NOMO-1 treated with dmso at 0.1 percent for 144 hours (cell line): ENCODE measurements at regions not wholly inside any gene's neighbourhood (a gene's known extent, or its start where the extent isn't known, plus 50 kb on each side); places are given as distances from the start of the nearest gene placed in this dataset.

Source experiments
- DNase-seq: peaks from one replicate; lab custom pipeline; 2025; ENCODE audit not compliant: unreplicated experiment; lab: John Stamatoyannopoulos, UW

- no peak for DNase-seq
These were observed 247.1 kb upstream of the CDIN1 start for GRCh38 chr15:36332301-36332700.

- no peak for DNase-seq
These were observed 246.5 kb upstream of the CDIN1 start for GRCh38 chr15:36332896-36333295.

GRCh38 chr15:36334059-36334458, 245.4 kb upstream of the CDIN1 start:
- no peak for DNase-seq

GRCh38 chr15:36335224-36335623, 244.2 kb upstream of the CDIN1 start:
- DNase-seq = no peak

GRCh38 chr15:36335659-36336058, 243.8 kb upstream of the CDIN1 start:
- DNase-seq = no peak

- DNase-seq = no peak
These were observed 234.5 kb upstream of the CDIN1 start for GRCh38 chr15:36344887-36345286.

DNA sequence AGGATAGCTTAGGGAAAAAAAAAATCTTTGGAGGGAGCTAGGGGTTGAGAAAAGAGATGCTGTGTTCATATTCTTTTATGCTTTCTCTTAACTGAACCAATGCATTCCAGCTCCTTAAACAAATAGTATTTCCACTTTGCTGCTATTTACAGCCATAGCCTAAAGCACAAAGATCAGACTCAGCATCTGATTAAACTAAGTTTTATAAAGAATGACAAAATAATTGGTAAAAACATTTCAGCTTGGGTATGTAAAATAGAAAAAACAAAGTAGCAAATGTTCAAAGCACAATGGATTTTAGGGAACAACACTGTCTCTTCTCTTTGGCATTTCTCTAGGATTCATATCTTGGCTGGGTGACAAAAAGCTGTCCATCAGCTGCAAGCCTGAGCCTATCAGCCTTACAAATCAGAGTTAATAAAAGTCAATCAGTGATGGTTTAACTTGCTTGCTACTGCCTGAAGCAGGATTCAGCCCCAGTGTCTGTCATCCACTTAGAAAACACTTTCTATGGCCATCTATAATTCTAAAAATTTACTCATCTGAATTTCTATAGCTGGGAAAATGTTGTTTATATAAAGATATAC, 232.1 kb upstream of the CDIN1 start:
- DNase-seq = no peak

DNA sequence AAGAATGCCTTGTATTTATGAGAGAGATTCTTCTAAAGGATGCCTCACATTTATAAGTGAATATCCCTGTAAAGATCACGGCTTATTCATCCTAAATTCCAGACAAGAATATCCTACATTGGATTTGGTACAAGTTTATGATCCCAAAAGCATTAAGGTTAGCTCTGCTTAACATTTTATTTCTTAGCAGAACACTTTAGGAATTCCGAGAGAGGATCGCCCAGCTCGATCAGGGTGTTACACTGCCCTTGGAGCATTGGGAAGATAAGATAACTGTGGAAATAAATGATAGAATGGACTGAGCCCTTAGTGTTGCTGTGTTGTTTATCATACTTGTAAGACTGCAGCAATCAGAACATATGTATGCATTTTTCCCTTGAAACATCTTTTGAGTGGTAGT, 223.0 kb upstream of the CDIN1 start:
- no peak for DNase-seq

DNA sequence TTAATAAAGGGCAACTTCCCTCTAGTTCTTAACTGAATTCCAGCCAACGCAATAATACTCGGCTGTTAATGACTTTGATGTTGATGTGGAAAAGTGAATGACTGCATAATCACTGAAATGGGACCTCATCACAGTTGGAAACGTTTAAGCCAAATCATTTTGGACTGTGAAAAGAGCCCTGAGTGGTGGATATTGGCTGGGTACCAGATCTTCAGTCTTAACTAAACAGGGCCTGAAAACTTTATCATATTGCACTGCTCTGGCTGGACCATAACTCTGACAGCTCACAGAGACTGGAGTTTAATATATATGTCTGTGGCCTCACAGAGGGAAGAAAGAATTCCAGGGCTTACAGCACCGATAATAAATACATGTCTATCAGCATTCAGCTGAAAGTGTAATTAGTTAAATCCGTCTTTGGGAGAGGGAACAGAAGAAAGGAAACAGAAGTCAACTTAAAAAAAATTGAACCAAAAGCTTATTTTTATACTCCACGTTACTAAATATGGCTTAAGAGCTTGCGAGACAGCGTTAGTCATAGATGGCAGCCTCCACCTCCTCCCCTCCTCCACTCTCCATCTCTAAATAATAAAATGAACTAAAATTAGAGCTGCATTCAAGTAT, 222.3 kb upstream of the CDIN1 start:
- peak; percentile 41 for DNase-seq

DNA sequence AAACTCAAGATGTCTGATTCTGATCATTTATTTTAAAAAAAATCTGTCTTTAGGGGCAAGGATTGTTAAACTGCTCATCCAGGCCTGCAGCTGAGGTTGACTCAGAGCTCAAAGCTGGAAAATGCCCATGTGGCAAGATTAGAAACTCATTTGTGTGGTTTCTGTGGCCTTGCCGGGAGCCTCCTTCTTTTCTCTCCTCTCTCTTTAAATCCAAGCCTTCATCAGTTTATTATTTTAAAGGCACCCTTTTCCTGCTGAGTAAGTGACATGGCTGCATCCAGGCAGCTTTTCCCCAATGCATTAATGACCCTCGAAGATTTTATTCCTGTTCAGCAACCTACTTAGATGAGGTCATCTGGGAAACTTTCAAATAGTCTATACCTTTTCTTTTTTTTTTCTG, 221.3 kb upstream of the CDIN1 start:
- peak; percentile 23 for DNase-seq

DNA sequence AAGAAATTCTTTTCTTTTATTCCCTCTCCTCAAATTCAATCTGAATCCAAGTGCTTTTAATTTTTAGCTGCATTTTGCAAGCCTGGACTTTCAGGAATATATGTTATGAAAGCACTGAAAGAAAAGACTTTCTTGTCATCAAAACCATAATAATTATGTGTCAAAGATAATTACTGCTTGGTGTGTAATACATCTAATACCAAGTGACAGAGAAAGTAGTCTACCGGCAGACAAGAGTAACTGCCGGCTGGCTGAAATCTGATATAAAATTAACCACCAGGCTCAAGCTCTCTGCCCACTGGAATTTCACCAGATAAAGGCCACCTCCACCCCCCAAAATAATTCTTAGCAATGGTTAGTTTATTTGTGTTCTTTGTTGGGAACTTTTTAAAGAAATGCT, 220.9 kb upstream of the CDIN1 start:
- DNase-seq = no peak

- DNase-seq = no peak
These were observed 220.1 kb upstream of the CDIN1 start for GRCh38 chr15:36359286-36359685.

GRCh38 chr15:36361351-36361870, 218.0 kb upstream of the CDIN1 start:
- no peak for DNase-seq

GRCh38 chr15:36362509-36362915, 216.9 kb upstream of the CDIN1 start:
- no peak for DNase-seq

GRCh38 chr15:36363335-36363734, 216.1 kb upstream of the CDIN1 start:
- DNase-seq = no peak

DNA sequence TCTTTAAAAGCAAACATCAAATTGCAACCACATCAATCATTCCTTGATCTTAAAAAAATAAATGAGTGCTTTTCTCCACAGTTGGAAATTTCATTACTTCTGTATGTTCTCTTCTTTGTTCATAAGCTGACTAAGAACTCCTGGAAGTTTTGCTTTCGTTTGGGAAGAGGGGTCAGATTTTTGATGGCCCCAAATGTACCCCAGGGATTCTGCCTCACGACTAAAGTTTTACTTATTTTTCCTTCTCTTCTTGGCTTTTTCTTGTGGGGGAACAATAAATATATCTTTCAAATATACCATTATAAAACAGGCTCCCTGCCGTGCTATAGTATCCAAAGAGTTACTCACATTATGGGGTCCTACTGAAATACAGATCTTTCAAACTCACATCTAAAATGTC, 215.0 kb upstream of the CDIN1 start:
- DNase-seq = no peak

GRCh38 chr15:36365963-36366362, 213.5 kb upstream of the CDIN1 start:
- DNase-seq = peak; percentile 78

DNA sequence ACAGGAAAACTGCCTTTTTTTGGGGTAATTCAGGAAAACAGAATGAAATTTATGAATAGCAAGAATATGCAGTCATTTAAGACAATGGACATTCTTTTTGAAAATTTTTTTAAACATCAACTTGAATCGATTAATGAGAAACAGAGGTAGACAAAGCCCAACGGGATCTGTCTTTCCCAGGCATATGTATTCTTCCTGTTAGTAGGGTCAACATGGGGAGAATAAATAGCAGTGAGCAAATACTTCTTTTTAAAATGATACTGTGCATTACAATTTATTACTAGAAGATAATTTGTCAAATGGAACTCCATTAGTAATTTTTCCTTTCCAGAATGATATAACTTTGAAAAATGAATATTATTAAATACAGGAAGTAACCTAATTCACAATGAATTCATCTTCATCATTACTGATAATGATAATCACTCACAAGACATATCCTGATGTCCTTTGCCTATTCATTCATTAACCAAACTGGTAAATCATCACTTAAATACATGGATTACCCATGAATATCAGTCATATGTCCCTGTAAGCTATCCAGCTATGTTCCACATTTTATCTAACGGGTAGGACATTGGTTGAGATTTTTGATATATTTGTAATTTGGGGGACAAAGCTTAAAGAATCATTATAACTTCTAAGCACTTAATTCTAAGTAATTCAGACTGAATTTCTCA, 209.2 kb upstream of the CDIN1 start:
- no peak for DNase-seq

- no peak for DNase-seq
These were observed 208.7 kb upstream of the CDIN1 start for GRCh38 chr15:36370731-36371112.

DNA sequence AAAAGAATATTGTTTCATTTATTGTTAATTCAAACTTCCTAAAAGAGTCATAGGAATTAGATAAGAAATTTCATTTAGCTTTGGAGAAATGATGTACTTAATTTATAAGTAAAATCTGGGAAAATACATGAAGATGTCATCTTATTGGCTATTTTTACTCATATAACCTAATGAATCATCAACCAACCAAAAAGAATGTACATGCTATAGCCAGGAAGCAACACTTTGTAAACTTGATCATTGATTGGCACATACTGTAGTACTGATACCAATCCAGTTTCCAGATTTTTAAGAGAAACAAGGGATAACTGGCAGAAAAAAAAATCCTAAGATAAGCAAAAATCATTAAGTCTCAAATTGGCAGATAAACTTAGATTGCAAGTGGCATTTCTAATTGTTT, 207.9 kb upstream of the CDIN1 start:
- DNase-seq = no peak

GRCh38 chr15:36372968-36373367, 206.5 kb upstream of the CDIN1 start:
- no peak for DNase-seq

GRCh38 chr15:36373550-36373949, 205.9 kb upstream of the CDIN1 start:
- DNase-seq = no peak
